ENCODE measurements at regions not wholly inside any gene's neighbourhood (a gene's known extent, or its start where the extent isn't known, plus 50 kb on each side); places are given as distances from the start of the nearest gene placed in this dataset.

GRCh38 chr12:108017472-108018057, 111.5 kb upstream of the WSCD2 start:
- TF ChIP-seq CTCF (IDR thresholded peaks at IDR 0.05; ENCODE audit: low read length) (no peak), EZH2 (optimal IDR thresholded peaks at IDR 0.05; ENCODE audit: low read depth, low read length) (no peak)
